OCI-LY3 (cell line): ENCODE measurements at regions not wholly inside any gene's neighbourhood (a gene's known extent, or its start where the extent isn't known, plus 50 kb on each side); places are given as distances from the start of the nearest gene placed in this dataset.
"Not testable (repeated sequence)": the region's sequence is repeated elsewhere in the genome, so short reads cannot be mapped to it uniquely, and the experiment has no call there.

Experiments
- CTCF ChIP-seq: fragments of 200-600, 300-600 bp; sonication (generic); IDR thresholded peaks from 2 replicates; pipeline ENCODE4 v1.5.1; 2014; ENCODE audit warnings: antibody characterized with exemption, low read length, low read depth
- EZH2phosphoT487 ChIP-seq: fragments of 200-600 bp; shearing (Covaris generic); IDR thresholded peaks from 2 replicates; pipeline ENCODE4 v1.6.1; 2018; ENCODE audit warnings: antibody characterized with exemption, mixed run types, low read depth

GRCh38 chr16:29138698-29139097 lies 153.8 kb downstream of the LAT start:
- TF ChIP-seq CTCF, EZH2phosphoT487: not testable (repeated sequence)
